HG03460 (cell line): ENCODE measurements at regions not wholly inside any gene's neighbourhood (a gene's known extent, or its start where the extent isn't known, plus 50 kb on each side); places are given as distances from the start of the nearest gene placed in this dataset.
"Not testable (repeated sequence)": the region's sequence is repeated elsewhere in the genome, so short reads cannot be mapped to it uniquely, and the experiment has no call there.

ENCODE experiments used
- ATAC-seq: cut with Tn5 transposase; IDR thresholded peaks from one replicate; pipeline ENCODE4 v1.9.1; 2021; ENCODE audit not compliant: unreplicated experiment

GRCh38 chr12:124707316-124707715 lies 139.9 kb upstream of the NCOR2 start:
- no peak for ATAC-seq

GRCh38 chr12:124706363-124706762 lies 139.0 kb upstream of the NCOR2 start:
- ATAC-seq: no peak

GRCh38 chr12:124705545-124706138 lies 138.2 kb upstream of the NCOR2 start:
- no peak for ATAC-seq

GRCh38 chr12:124704619-124705018 lies 137.2 kb upstream of the NCOR2 start:
- no peak for ATAC-seq

- no peak for ATAC-seq
Observed at GRCh38 chr12:124703856-124704255, 136.4 kb upstream of the NCOR2 start.

- ATAC-seq: no peak
Observed at GRCh38 chr12:124702736-124703135, 135.3 kb upstream of the NCOR2 start.

- ATAC-seq: no peak
Observed at GRCh38 chr12:124700810-124701592, 133.6 kb upstream of the NCOR2 start.

GRCh38 chr12:124699909-124700308 lies 132.5 kb upstream of the NCOR2 start:
- no peak for ATAC-seq

- ATAC-seq: no peak
Observed at GRCh38 chr12:124698998-124699305, 131.5 kb upstream of the NCOR2 start.

- no peak for ATAC-seq
Observed at GRCh38 chr12:124698211-124698997, 131.0 kb upstream of the NCOR2 start.

GRCh38 chr12:124697722-124698121 lies 130.3 kb upstream of the NCOR2 start:
- not testable (repeated sequence) for ATAC-seq

GRCh38 chr12:124696693-124697476 lies 129.5 kb upstream of the NCOR2 start:
- no peak for ATAC-seq

- ATAC-seq: no peak
Observed at GRCh38 chr12:124695861-124696260, 128.4 kb upstream of the NCOR2 start.

- ATAC-seq: no peak
Observed at GRCh38 chr12:124694846-124695497, 127.6 kb upstream of the NCOR2 start.

GRCh38 chr12:124694250-124694649 lies 126.8 kb upstream of the NCOR2 start:
- peak; percentile 68 for ATAC-seq

GRCh38 chr12:124693111-124693723 lies 125.8 kb upstream of the NCOR2 start:
- ATAC-seq: no peak

- no peak for ATAC-seq
Observed at GRCh38 chr12:124692443-124692842, 125.0 kb upstream of the NCOR2 start.

GRCh38 chr12:124691429-124691828 lies 124.0 kb upstream of the NCOR2 start:
- ATAC-seq: no peak

- no peak for ATAC-seq
Observed at GRCh38 chr12:124689631-124690030, 122.2 kb upstream of the NCOR2 start.

GRCh38 chr12:124688356-124688992 lies 121.1 kb upstream of the NCOR2 start:
- no peak for ATAC-seq
